ENCODE measurements at regions not wholly inside any gene's neighbourhood (a gene's known extent, or its start where the extent isn't known, plus 50 kb on each side); places are given as distances from the start of the nearest gene placed in this dataset.
"Not testable (repeated sequence)": the region's sequence is repeated elsewhere in the genome, so short reads cannot be mapped to it uniquely, and the experiment has no call there.

DNA sequence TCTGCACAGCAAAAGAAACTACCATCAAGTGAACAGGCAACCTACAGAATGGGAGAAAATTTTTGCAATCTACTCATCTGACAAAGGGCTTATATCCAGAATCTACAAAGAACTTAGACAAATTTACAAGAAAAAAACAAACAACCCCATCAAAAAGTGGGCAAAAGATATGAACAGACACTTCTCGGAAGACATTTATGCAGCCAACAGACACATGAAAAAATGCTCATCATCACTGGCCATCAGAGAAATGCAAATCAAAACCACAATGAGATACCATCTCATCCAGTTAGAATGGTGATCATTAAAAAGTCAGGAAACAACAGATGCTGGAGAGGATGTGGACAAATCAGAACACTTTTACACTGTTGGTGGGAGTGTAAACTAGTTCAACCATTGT lies 216.3 kb upstream of the STXBP5 start:
- TF ChIP-seq, protein P1, sequence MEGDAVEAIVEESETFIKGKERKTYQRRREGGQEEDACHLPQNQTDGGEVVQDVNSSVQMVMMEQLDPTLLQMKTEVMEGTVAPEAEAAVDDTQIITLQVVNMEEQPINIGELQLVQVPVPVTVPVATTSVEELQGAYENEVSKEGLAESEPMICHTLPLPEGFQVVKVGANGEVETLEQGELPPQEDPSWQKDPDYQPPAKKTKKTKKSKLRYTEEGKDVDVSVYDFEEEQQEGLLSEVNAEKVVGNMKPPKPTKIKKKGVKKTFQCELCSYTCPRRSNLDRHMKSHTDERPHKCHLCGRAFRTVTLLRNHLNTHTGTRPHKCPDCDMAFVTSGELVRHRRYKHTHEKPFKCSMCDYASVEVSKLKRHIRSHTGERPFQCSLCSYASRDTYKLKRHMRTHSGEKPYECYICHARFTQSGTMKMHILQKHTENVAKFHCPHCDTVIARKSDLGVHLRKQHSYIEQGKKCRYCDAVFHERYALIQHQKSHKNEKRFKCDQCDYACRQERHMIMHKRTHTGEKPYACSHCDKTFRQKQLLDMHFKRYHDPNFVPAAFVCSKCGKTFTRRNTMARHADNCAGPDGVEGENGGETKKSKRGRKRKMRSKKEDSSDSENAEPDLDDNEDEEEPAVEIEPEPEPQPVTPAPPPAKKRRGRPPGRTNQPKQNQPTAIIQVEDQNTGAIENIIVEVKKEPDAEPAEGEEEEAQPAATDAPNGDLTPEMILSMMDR (conservative IDR thresholded peaks at IDR 0.05; ENCODE audit: low read length) = not testable (repeated sequence)
- TF ChIP-seq EZH2phosphoT487 (IDR thresholded peaks at IDR 0.05; ENCODE audit: borderline replicate concordance, low read depth, low read length) = not testable (repeated sequence)
